ENCODE measurements at regions not wholly inside any gene's neighbourhood (a gene's known extent, or its start where the extent isn't known, plus 50 kb on each side); places are given as distances from the start of the nearest gene placed in this dataset.

- TF ChIP-seq POLR2A (IDR thresholded peaks at IDR 0.05) (no peak), CTCF (IDR thresholded peaks at IDR 0.05) (no peak), POLR2AphosphoS5 (IDR thresholded peaks at IDR 0.05) (no peak)
Observed at GRCh38 chr2:131413785-131414184, 49.8 kb upstream of the RAB6D start.

All from transverse colon (tissue), 4 donors.